ENCODE measurements at regions not wholly inside any gene's neighbourhood (a gene's known extent, or its start where the extent isn't known, plus 50 kb on each side); places are given as distances from the start of the nearest gene placed in this dataset.

DNA sequence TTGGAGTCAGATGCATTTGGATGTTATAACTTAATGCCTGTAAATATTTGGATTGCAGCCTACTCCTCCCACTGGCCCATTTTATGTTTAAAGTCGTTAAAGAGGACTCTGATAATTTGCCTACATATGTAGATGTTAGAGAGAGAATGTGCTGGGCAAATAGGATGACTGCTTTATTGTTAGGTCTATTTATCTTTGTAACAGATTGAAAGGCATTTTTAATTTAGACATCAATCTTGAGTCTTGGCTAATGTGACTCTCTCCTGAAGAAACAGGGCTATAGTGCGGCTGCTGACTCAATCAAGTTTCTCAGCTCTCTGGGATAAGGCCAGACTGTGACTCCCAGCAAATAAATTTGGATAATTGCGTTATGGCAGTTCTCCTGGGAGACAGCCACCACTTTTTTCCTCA is 1101.4 kb downstream of the CBLN2 start:
- TF ChIP-seq, protein P1, sequence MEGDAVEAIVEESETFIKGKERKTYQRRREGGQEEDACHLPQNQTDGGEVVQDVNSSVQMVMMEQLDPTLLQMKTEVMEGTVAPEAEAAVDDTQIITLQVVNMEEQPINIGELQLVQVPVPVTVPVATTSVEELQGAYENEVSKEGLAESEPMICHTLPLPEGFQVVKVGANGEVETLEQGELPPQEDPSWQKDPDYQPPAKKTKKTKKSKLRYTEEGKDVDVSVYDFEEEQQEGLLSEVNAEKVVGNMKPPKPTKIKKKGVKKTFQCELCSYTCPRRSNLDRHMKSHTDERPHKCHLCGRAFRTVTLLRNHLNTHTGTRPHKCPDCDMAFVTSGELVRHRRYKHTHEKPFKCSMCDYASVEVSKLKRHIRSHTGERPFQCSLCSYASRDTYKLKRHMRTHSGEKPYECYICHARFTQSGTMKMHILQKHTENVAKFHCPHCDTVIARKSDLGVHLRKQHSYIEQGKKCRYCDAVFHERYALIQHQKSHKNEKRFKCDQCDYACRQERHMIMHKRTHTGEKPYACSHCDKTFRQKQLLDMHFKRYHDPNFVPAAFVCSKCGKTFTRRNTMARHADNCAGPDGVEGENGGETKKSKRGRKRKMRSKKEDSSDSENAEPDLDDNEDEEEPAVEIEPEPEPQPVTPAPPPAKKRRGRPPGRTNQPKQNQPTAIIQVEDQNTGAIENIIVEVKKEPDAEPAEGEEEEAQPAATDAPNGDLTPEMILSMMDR (conservative IDR thresholded peaks at IDR 0.05 in 1 of 2, IDR thresholded peaks at IDR 0.05 in 1 of 2; ENCODE audit: extremely low read depth in 1 of 2, insufficient read depth in 1 of 2, low read depth in 1 of 2, low read length in 2 of 2), result no peak
- TF ChIP-seq EZH2 (IDR thresholded peaks at IDR 0.05; ENCODE audit: borderline replicate concordance, low read length), result no peak

Measured in mammary epithelial cell (primary cell).